T47D (cell line): ENCODE measurements at regions not wholly inside any gene's neighbourhood (a gene's known extent, or its start where the extent isn't known, plus 50 kb on each side); places are given as distances from the start of the nearest gene placed in this dataset.

Source experiments
- DNase-seq, 2 experiments: peaks; one replicate each; pipeline versions ENCODE4 v3.0.0 to v3.0.0-alpha.2; 2011 to 2012; ENCODE audit warnings: low read depth in 1 of 2, low spot score in 1 of 2
- JUND ChIP-seq: IDR thresholded peaks from 2 replicates; pipeline ENCODE4 v1.6.1; 2012; ENCODE audit warnings: low read depth
- in situ Hi-C: cut with HindIII; loops from 2 replicates; pipeline ENCODE4 v1.10.0; 2016; ENCODE audit warnings: low sequenced_read_pairs, low pct_unique_long_range_greater_than_20kb

GRCh38 chr2:61588566-61588965, 50.4 kb upstream of the XPO1 start:
- no peak for DNase-seq
- in situ Hi-C loops, result no loop called here
- no peak for TF ChIP-seq JUND
